HG02938 (cell line): ENCODE measurements at regions not wholly inside any gene's neighbourhood (a gene's known extent, or its start where the extent isn't known, plus 50 kb on each side); places are given as distances from the start of the nearest gene placed in this dataset.

Experiments
- ATAC-seq: cut with Tn5 transposase; IDR thresholded peaks from one replicate; pipeline ENCODE4 v1.9.1; 2021; ENCODE audit warnings: mild to moderate bottlenecking, moderate library complexity; ENCODE audit not compliant: unreplicated experiment

DNA sequence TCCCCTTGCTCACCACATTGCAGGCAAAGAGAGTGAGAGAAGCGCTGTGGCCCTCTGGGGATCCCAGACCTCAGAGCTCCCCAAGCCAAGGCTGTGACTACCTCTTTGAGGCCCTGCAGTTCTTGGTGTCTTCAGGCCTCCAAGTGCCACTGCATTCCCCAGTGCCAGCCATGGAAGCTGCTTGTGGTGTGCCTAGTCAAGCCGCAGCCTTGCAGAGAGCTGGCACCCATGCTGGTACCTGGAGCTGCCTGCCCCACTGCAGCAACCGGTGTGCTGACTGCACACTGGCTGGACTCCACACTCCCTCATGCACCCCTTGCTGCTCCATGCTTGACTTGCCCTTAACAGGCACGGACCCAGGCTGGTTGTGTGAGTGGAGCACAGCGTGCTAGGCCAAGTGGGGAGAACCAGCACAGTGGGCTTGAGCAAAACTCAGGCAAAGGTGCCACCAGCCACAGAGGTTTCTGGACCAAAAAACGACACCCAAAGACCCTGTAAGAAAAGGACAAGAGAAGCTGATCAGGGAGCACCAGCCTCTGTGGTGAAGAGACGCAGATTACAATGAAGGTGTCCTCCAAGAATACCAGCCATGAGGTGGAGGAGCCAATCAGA lies 113.5 kb upstream of the TMEM18 start:
- no peak for ATAC-seq

DNA sequence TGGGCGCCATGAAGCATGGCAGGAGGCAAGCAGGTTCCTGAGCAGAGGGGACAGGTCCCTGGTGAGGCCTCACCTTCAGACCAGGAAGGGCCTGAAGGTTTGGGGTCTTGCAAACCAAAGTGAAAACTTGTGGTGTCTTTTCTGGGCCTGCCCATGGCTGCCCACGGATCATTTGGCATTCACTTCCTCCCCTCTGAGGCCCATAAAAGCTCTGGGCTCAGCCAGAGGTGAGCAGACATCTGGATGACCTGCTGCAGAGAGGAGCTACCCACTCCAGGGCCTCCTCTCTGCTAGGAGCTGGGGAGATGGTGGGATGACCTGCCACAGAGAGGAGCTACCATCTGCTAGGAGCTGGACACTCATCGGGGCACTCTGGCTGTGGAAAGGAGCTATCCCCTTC lies 112.9 kb upstream of the TMEM18 start:
- ATAC-seq = no peak

DNA sequence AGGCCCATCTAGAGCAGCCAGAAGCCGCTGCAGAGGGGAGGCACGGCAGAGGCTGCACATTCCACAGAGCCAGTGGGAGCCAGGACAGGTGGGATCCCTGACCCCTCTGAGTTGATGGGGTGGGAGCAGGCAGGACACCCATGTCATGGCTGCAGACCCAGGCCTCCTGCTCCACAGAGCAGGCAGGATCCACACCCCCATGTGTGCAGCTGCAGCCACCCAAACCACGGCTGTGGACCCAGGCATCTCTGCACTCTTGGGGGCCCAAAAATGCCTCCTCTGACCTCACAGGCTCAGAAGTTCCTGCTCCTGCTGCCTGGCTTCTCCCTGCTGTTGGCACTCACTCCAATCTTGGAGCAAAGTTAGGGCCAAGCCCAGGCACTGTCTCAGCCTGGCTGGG lies 112.3 kb upstream of the TMEM18 start:
- ATAC-seq = no peak

DNA sequence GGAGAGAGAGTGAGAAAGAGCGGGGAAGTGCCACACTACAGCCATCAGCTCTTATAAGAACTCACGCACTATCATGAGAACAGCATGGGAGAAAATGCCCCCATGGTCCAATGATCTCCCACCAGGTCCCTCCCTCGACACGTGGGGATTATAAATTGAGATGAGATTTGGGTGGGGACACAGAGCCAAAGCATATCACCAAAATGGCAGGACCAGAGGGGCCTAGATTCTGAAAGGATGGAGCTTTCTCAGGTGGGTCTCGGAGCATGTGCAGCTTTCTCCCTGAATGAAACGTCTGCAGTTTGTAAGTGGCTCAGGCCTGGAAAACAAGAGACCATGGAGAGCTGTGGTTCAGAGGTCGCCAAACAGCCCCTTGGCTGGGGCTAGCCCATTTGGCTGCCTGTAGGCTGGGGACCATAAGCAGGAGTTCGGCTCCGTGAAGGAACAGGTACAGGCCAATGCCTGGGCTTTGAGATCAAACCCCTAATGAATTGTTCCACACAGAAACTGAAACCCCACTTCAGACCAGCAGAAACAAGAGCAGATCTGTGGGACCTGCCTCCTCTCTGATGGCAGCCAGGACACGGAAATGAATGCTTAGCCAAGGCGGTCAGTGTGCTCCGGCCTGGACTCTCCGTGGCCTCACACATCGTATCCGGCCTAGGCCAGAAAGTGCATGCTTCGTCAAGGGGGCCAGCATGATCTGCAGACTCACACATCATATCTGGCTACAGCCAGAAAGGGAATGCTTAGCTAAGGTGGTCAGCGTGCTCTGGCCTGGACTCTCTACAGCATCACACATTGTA lies 111.2 kb upstream of the TMEM18 start:
- ATAC-seq = no peak

DNA sequence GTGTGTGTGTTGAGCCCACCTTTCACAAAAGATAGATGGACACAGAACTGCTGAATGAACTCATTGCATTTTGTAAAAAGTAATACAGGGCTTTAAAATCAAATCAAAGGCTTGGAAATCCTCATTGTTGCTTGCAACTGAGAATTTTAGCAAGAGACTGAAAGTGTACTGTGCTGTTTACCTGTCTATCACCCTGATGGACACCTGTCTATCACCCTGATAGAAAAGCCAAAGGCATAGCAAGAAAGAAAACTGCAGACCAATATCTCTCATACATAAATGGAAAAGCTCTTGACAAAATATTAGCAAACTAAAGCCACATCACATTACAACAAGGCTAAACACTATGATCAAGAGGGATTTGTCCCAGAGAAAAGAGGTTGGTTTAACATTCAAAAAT lies 107.5 kb upstream of the TMEM18 start:
- no peak for ATAC-seq

DNA sequence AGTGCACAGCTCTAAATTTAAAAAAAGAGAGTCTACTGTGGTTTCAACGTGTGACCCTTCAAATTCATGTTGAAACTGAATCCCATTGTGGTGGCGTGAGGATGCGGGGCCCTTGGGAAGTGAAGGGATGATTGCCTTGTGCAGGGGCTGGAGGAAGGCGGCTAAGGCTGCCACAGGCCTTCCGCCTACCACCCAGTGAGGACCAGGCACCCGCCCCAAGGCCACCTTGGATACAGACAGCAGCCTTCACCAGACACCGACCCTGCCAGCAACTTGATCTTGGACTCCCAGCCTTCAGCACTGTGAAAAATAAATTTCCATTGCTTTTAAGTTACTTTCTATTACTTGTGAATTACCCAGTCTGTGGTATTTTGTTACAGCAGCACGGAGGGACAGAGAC lies 103.4 kb upstream of the TMEM18 start:
- ATAC-seq = no peak

DNA sequence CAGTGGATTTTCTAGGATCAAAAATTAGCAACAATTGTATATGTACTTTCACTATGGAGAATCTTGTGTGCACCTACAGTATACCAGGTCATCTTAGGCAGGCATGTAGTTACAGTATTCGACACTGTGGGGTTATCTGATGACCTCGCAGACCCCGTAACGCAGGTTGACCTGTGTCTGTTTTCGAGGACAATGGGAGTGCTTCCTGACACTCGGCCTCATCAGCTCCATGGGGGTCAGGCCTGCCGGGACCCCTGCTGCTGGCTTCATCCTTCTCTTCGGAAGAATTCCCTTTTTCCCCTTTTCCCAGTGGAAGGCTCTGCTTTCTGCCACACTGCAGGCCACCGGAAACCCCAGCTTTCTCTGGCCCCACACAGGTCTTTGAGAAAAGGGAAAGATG lies 102.8 kb upstream of the TMEM18 start:
- ATAC-seq = no peak

DNA sequence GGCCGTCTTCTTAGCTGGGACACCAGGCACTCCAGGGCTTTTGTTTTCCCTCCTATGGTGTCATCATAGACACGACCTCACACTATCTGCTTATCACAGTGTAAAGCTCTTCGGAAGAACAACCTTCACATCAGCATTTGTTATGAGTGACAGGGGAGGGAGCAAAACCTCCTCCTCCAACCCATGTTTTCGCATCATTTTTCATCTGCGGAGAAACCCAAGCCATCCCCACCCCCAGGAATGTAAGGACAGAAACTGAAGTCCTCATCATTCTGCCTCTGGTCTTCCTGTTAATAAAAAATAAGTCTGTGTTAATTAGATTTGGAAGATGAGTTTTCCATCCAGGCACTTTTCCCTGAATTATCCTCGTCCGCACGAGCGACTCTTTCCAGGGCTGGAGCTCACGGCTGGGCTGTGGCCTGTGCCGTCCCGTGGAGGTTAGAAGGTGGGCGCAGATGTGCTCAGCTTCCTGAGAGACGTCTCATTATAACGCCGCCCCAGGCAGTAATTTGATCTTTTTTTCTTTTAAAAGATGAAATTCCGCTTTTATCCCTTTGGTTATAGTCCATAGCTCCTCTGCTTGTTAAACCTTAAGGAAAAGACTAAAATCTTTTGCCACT lies 101.6 kb upstream of the TMEM18 start:
- ATAC-seq = no peak

DNA sequence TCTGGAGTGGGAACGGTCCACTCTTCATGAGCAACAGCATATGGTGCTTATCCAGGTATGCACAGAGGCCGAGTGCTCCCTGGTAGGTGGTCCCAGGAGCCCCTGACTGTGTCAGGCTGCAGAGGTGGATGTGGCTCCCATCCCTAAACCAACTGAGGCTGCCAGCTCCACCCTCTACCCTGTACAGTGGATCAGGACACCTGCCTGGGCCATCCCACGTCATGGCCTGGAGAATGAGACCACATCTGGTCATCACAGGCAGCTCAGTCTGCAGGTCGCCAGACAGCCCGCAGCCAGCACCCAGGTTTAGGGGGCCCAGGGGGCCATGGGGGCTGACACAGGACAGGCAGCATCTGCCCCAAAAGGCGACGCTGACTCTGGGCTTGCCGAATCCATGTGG lies 100.3 kb upstream of the TMEM18 start:
- no peak for ATAC-seq

DNA sequence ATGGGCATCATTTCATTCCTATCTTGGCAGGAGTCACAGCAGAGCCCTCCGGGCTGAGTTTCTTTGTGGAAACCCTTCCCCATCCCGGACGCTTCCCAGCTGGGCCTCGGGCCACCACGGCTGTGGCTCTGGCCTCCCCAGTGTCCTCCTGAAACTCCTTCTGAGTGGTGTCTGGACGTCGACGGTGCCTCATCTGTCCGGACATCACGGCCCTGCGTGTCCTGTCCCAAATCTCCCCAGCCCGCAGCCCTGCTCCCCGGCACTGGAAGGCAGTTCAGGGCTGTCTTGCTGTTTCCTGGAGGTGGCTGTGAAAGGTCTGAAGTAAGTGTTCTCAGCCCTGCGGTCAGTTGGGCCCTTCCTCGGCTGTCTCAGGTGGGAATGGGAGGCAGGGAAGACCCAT lies 99.8 kb upstream of the TMEM18 start:
- no peak for ATAC-seq

DNA sequence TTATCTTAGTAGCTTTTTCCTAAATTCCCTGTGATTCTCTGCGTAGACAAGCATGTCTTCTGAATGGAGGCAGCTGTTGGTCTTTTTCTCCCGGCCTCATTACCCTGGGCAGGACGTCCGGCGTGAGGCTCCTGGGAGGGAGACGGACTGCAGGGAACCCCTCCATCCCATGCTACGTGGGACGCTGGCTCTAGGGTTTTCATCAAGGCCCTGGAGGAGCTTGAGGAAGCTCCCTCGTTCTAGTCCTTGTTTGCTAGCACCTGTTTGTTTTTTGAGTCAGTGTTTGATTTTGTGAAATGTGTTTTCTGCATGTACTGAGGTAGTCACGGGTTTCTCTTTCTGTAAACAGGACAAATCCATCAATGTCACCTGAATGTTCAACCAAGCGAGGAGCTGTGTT lies 99.3 kb upstream of the TMEM18 start:
- no peak for ATAC-seq

DNA sequence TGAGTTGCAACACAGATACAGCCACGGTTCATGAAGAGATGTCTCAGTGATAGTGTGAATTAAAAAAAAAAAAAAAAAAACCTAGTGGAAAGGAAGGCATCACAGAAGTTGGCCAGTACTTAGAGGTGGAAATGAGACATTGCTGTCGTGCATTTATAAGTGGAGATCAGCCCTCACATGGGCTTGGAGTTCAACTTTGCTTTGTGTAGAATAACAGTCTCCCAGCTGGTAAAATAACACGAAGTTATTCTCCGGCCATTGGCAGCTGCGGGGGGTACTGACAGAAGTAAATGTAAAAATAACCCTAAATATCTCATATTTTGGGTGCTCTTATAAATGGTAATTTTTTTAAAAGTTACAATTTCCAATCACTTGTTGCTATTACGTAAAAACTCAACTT lies 98.8 kb upstream of the TMEM18 start:
- no peak for ATAC-seq

DNA sequence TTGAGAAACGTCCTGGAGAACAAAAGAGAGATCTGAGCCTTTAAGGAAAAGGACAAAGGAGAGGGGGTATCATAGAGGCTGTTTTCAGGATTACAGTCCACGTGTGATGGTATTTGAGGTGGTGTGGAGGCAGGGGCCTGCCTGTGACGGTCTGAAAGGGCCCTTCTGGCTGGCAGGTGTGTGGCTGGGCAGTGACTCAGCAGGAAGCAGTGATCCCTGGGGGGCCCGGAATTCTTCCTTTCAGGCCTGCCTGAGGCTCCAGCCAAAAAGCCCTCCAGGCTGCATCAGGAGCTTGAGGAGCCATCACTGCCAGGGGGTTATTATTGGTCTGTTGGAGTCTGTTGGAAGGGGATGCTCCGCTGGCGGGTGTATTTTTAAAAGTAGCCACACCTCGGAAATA lies 97.2 kb upstream of the TMEM18 start:
- ATAC-seq = no peak

DNA sequence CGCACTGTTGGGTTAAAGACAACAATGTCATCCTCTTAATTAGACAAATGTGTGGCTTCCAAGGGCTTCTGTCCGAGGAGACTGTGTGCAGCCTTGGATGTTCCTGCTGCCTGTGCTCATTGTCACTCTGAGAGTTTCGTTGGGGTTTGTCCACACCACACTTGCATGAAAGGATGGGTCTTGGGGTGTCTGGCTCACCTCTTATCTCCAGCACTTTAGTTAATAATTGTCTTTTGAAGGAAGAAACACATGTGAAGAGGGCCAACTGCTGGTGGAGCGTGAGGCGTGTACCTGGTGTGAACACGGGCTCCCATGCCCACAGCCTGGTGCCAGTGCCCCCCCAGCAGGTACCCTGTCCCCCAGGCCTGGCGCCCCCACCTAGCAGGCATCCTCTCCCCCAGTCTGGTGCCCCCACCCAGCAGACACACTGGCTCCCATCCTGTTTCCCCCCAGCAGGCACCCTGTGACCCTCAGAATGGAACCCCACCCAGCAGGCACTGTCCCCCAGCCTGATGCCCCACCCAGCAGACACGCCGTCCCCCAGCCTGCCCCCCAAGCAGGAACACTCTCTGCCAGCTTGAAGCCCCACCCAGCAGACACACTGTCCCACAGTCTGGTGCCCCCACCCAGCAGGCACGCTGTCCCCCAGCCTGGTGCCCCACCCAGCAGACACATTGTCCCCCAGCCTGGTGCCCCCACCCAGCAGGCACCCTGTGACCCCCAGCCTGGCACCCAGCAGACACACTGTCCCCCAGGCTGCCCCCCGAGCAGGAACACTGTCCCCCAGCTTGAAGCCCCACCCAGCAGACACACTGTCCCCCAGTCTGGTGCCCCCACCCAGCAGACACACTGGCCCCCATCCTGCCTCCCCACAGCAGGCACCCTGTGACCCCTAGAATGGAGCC lies 96.3 kb upstream of the TMEM18 start:
- ATAC-seq = no peak

DNA sequence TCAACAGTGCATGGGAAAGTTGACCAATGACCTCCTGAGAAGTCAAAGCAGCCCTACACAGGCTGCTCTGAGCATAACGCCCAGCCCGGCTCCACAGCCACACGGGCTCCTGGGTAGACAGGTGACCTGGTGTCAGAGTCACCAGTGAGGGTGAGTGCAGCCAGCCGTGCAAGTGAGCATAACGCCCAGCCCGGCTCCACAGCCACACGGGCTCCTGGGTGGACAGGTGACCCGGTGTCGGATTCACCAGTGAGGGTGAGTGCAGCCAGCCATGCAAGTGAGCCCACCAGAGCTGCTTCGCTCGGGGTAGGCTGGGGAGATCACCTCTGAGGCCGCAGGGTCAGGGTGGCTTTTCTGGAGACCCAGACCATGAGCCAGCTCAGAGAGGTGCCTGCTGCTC lies 94.3 kb upstream of the TMEM18 start:
- no peak for ATAC-seq

DNA sequence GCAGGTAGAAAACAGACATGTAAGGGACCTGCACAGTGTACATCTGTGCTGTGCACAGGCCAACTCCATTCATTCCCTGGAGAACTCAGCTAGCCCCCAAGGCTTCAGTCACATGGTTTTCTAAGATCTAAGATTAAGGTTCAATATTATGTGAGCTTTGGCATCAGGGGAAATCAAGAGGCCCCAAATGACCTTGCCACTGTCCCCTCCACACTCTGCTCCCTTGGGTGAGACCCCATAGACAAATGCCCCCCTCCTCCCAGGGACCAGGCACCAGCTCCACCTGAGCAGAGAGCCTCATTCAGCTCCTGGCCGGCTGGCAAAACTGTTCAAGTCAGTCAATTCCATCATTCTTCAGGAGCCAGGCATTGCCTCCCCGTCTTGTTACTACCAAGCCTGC lies 93.6 kb upstream of the TMEM18 start:
- ATAC-seq = no peak

DNA sequence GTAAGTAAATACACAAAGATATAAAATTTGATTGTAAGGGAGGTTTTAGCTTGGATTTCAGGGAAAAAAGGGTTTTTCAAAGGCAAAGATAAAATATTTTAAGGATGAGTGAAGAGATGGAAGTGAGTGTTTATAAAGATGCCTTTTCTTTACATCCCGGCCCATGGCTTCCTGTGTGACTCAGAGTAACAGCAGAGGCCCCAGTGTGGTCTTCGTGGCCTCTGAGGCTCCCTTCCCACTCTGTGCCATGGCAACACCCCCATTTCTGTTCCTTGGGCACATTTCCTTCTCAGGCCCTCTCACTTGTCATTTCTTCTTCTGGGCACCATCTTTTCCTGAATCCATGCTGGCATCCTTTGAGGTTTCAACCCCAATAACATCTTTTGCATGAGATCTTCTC lies 92.6 kb upstream of the TMEM18 start:
- ATAC-seq = no peak

DNA sequence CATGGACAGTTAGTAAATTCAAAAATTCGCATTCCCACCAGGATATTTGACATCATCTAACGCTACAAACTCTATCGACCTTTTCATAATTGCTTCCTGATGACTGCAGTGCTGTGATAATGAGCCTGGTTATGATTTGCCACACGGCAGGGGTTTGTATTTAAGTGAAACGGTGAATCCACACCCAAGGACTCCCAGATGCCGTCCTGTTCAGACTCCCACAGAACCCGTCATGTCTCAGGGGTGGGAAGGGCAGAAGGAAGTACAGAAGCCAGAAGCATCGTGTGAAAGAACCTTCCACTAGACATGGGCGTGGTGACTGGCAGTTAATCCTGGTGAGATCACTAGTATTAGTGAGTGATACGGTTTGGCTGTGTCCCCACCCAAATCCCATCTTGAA lies 91.2 kb upstream of the TMEM18 start:
- ATAC-seq = no peak

DNA sequence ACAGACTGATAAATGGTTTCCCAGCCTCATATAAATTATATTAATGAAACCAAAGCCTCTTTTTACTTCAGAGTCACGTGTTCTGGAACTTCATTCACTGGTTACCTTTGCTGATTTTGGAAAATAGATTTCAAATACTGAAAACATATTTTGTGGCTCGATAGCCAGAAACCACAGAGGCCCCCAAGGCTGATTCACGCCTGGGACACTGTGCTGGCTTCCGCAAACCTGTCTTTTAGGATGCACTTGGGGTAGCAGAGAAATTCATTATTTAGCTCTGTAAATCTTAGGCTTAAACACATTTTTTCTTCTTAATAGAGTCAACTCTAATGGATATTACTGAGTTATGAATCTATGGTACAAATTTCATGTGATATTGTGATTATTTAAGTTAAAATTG lies 90.7 kb upstream of the TMEM18 start:
- no peak for ATAC-seq

DNA sequence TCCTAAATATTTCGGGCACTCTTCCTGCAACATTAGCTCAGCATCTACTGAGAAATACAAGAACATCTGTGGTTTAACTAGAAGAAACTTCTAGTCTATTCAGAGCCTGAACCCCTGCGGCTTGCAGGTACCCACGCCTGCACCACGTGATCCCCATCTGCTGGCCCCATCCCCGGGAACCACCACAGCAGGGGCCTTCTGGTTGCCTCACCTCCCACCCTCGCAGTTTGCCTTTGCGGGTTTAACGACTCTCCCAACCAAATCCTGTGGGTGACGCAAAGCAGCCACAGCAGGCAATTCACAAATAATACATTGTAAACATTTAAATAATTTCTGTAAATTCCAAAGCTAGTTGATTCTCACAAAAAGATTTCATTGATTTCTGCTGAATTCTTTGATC lies 90.2 kb upstream of the TMEM18 start:
- no peak for ATAC-seq

DNA sequence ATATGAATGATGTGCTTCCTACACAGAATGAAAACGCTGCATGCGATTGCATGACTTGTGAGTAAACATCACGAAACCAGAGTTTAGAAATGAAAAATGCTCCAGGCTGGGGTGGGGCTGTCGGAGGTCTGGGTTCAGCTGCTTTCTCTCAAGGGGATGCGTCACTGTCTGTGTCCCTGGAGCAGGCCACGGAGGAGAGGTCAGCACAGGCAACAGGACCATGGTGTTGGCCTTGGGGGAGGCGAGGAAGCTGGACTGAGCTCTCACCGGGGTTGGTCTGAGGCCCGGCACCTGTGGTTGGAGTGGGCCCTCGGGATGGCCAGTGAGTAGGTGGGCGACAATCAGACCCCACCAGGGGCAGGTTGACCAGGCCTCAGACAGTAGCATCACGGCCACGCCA lies 89.0 kb upstream of the TMEM18 start:
- no peak for ATAC-seq
